Activated T-helper 17 cell treated with anti-CD3 and anti-CD28 coated beads, Interleukin-2, amount 50 U/mL, for 72 hours (primary cell): ENCODE measurements at regions not wholly inside any gene's neighbourhood (a gene's known extent, or its start where the extent isn't known, plus 50 kb on each side); places are given as distances from the start of the nearest gene placed in this dataset.

Experiments used
- ATAC-seq: fragments of 150-1000 bp; cut with Tn5 transposase; replicated peaks from 2 replicates; pipeline ENCODE4 v1.10.0; 2021; ENCODE audit warnings: mild to moderate bottlenecking, moderate library complexity
- H3K27ac Mint-ChIP-seq: one replicate; pipeline ENCODE4 v1.8.0; 2022; ENCODE audit warnings: mixed read lengths
- H3K27me3 Mint-ChIP-seq: one replicate; pipeline ENCODE4 v1.8.0; 2022; ENCODE audit warnings: mixed read lengths
- H3K36me3 Mint-ChIP-seq: one replicate; pipeline ENCODE4 v1.8.0; 2022; ENCODE audit warnings: low read depth, mild to moderate bottlenecking, mixed read lengths
- H3K4me1 Mint-ChIP-seq: one replicate; pipeline ENCODE4 v1.8.0; 2022; ENCODE audit warnings: mixed read lengths
- H3K4me3 Mint-ChIP-seq: one replicate; pipeline ENCODE4 v1.8.0; 2022; ENCODE audit warnings: mild to moderate bottlenecking, mixed read lengths
- H3K9me3 Mint-ChIP-seq: one replicate; pipeline ENCODE4 v1.8.0; 2022; ENCODE audit warnings: mixed read lengths

GRCh38 chr4:11743976-11744375 lies 315.3 kb upstream of the HS3ST1 start:
- H3K27me3 Mint-ChIP-seq = no peaks in the 10 kb centered on the region
- H3K4me1 Mint-ChIP-seq = no peaks in the 10 kb centered on the region
- ATAC-seq = no peak
- no peak overlapping the region for H3K27ac Mint-ChIP-seq
- no peaks in the 10 kb centered on the region for H3K36me3 Mint-ChIP-seq
- H3K4me3 Mint-ChIP-seq = no peak overlapping the region
- H3K9me3 Mint-ChIP-seq = no peaks in the 10 kb centered on the region

GRCh38 chr4:11743236-11743635 lies 314.5 kb upstream of the HS3ST1 start:
- no peaks in the 10 kb centered on the region for H3K4me1 Mint-ChIP-seq
- no peak overlapping the region for H3K27ac Mint-ChIP-seq
- H3K27me3 Mint-ChIP-seq = no peaks in the 10 kb centered on the region
- H3K36me3 Mint-ChIP-seq = no peaks in the 10 kb centered on the region
- no peaks in the 10 kb centered on the region for H3K9me3 Mint-ChIP-seq
- H3K4me3 Mint-ChIP-seq = no peak overlapping the region
- no peak for ATAC-seq

GRCh38 chr4:11741190-11741652 lies 312.5 kb upstream of the HS3ST1 start:
- no peaks in the 10 kb centered on the region for H3K9me3 Mint-ChIP-seq
- H3K36me3 Mint-ChIP-seq = no peaks in the 10 kb centered on the region
- H3K4me1 Mint-ChIP-seq = no peaks in the 10 kb centered on the region
- H3K4me3 Mint-ChIP-seq = no peak overlapping the region
- H3K27me3 Mint-ChIP-seq = no peaks in the 10 kb centered on the region
- H3K27ac Mint-ChIP-seq = no peak overlapping the region
- no peak for ATAC-seq

- Mint-ChIP-seq H3K4me1 (no peaks in the 10 kb centered on the region), H3K27ac (no peak overlapping the region)
- no peak for ATAC-seq
These were observed 311.3 kb upstream of the HS3ST1 start for GRCh38 chr4:11739992-11740391.

GRCh38 chr4:11736978-11737377 lies 308.3 kb upstream of the HS3ST1 start:
- Mint-ChIP-seq H3K27ac (no peak overlapping the region), H3K4me1 (no peaks in the 10 kb centered on the region), H3K27me3 (no peaks in the 10 kb centered on the region), H3K36me3 (no peaks in the 10 kb centered on the region), H3K9me3 (no peaks in the 10 kb centered on the region), H3K4me3 (no peak overlapping the region)
- no peak for ATAC-seq

More at GRCh38 chr4:11739992-11740391, 311.3 kb upstream of the HS3ST1 start:
- no peak overlapping the region for H3K4me3 Mint-ChIP-seq
- no peaks in the 10 kb centered on the region for H3K27me3 Mint-ChIP-seq
- H3K36me3 Mint-ChIP-seq = no peaks in the 10 kb centered on the region
- no peaks in the 10 kb centered on the region for H3K9me3 Mint-ChIP-seq

- H3K27me3 Mint-ChIP-seq = no peaks in the 10 kb centered on the region
- H3K9me3 Mint-ChIP-seq = no peaks in the 10 kb centered on the region
- H3K27ac Mint-ChIP-seq = no peak overlapping the region
- no peaks in the 10 kb centered on the region for H3K36me3 Mint-ChIP-seq
- H3K4me3 Mint-ChIP-seq = no peak overlapping the region
- ATAC-seq = no peak
- H3K4me1 Mint-ChIP-seq = no peaks in the 10 kb centered on the region
These were observed 307.0 kb upstream of the HS3ST1 start for GRCh38 chr4:11735651-11736050.

GRCh38 chr4:11732155-11732554 lies 303.5 kb upstream of the HS3ST1 start:
- no peaks in the 10 kb centered on the region for H3K27me3 Mint-ChIP-seq
- no peaks in the 10 kb centered on the region for H3K4me1 Mint-ChIP-seq

GRCh38 chr4:11730545-11730944 lies 301.9 kb upstream of the HS3ST1 start:
- Mint-ChIP-seq H3K36me3 (no peaks in the 10 kb centered on the region), H3K27ac (no peak overlapping the region), H3K27me3 (no peaks in the 10 kb centered on the region), H3K9me3 (no peaks in the 10 kb centered on the region), H3K4me3 (no peak overlapping the region), H3K4me1 (no peaks in the 10 kb centered on the region)
- no peak for ATAC-seq

More at GRCh38 chr4:11732155-11732554, 303.5 kb upstream of the HS3ST1 start:
- no peak for ATAC-seq
- H3K27ac Mint-ChIP-seq = no peak overlapping the region
- H3K36me3 Mint-ChIP-seq = no peaks in the 10 kb centered on the region
- H3K4me3 Mint-ChIP-seq = no peak overlapping the region
- H3K9me3 Mint-ChIP-seq = no peaks in the 10 kb centered on the region

- Mint-ChIP-seq H3K27ac (no peak overlapping the region), H3K9me3 (no peaks in the 10 kb centered on the region), H3K27me3 (peaks cover 3% of the 10 kb centered on the region), H3K4me3 (no peak overlapping the region), H3K4me1 (no peaks in the 10 kb centered on the region), H3K36me3 (no peaks in the 10 kb centered on the region)
- no peak for ATAC-seq
These were observed 300.9 kb upstream of the HS3ST1 start for GRCh38 chr4:11729548-11729947.

- no peaks in the 10 kb centered on the region for H3K36me3 Mint-ChIP-seq
- ATAC-seq = no peak
- no peak overlapping the region for H3K27ac Mint-ChIP-seq
- H3K4me3 Mint-ChIP-seq = no peak overlapping the region
- no peaks in the 10 kb centered on the region for H3K4me1 Mint-ChIP-seq
- H3K9me3 Mint-ChIP-seq = no peaks in the 10 kb centered on the region
- H3K27me3 Mint-ChIP-seq = peaks cover 7% of the 10 kb centered on the region
These were observed 299.3 kb upstream of the HS3ST1 start for GRCh38 chr4:11727903-11728564.

GRCh38 chr4:11724731-11725130 lies 296.0 kb upstream of the HS3ST1 start:
- no peak for ATAC-seq
- H3K4me3 Mint-ChIP-seq = no peak overlapping the region
- no peaks in the 10 kb centered on the region for H3K4me1 Mint-ChIP-seq
- H3K27me3 Mint-ChIP-seq = peaks cover 13% of the 10 kb centered on the region
- H3K9me3 Mint-ChIP-seq = no peaks in the 10 kb centered on the region
- no peak overlapping the region for H3K27ac Mint-ChIP-seq
- H3K36me3 Mint-ChIP-seq = no peaks in the 10 kb centered on the region

GRCh38 chr4:11722223-11722622 lies 293.5 kb upstream of the HS3ST1 start:
- no peaks in the 10 kb centered on the region for H3K4me1 Mint-ChIP-seq
- H3K27ac Mint-ChIP-seq = no peak overlapping the region
- no peaks in the 10 kb centered on the region for H3K36me3 Mint-ChIP-seq
- H3K4me3 Mint-ChIP-seq = no peak overlapping the region
- no peak for ATAC-seq
- H3K9me3 Mint-ChIP-seq = no peaks in the 10 kb centered on the region
- H3K27me3 Mint-ChIP-seq = peaks cover 21% of the 10 kb centered on the region

GRCh38 chr4:11720292-11720691 lies 291.6 kb upstream of the HS3ST1 start:
- Mint-ChIP-seq H3K36me3 (no peaks in the 10 kb centered on the region), H3K4me1 (no peaks in the 10 kb centered on the region), H3K9me3 (no peaks in the 10 kb centered on the region), H3K27me3 (peaks cover 21% of the 10 kb centered on the region), H3K27ac (no peak overlapping the region), H3K4me3 (no peak overlapping the region)
- no peak for ATAC-seq

GRCh38 chr4:11719879-11720278 lies 291.2 kb upstream of the HS3ST1 start:
- ATAC-seq = no peak
- no peak overlapping the region for H3K27ac Mint-ChIP-seq
- H3K36me3 Mint-ChIP-seq = no peaks in the 10 kb centered on the region
- peaks cover 21% of the 10 kb centered on the region for H3K27me3 Mint-ChIP-seq
- no peak overlapping the region for H3K4me3 Mint-ChIP-seq
- H3K4me1 Mint-ChIP-seq = no peaks in the 10 kb centered on the region
- no peaks in the 10 kb centered on the region for H3K9me3 Mint-ChIP-seq

GRCh38 chr4:11715753-11716521 lies 287.2 kb upstream of the HS3ST1 start:
- H3K4me3 Mint-ChIP-seq = no peak overlapping the region
- no peak overlapping the region for H3K27ac Mint-ChIP-seq
- no peaks in the 10 kb centered on the region for H3K4me1 Mint-ChIP-seq
- H3K9me3 Mint-ChIP-seq = no peaks in the 10 kb centered on the region
- no peak for ATAC-seq
- no peaks in the 10 kb centered on the region for H3K36me3 Mint-ChIP-seq
- peaks cover 11% of the 10 kb centered on the region for H3K27me3 Mint-ChIP-seq
